K562 (cell line): ENCODE measurements at regions not wholly inside any gene's neighbourhood (a gene's known extent, or its start where the extent isn't known, plus 50 kb on each side); places are given as distances from the start of the nearest gene placed in this dataset.

Experiments used
- ATAC-seq: fragments of 200-7000 bp; cut with Tn5 transposase; 3 replicates; pipeline ENCODE4 v1.9.1; 2020; ENCODE audit warnings: moderate library complexity
- BruUV-seq: library from RNA; stranded (reverse); fragments of 400-500 nt; replicated peaks from 2 replicates; lab custom pipeline; 2021; lab: Mats Ljungman, UMichigan
- CTCF ChIA-PET: fragments of 300-600 bp; formaldehyde crosslinking; extraction: SDS; loops from one replicate; lab custom pipeline; 2021; ENCODE audit warnings: low intra/inter-chr PET ratio; lab: Yijun Ruan, JAX
- POLR2A ChIA-PET: fragments of 300-600, 350-650 bp; sonication (Branson Sonifier 250); formaldehyde crosslinking; extraction: SDS; loops from one replicate; lab custom pipeline; 2021; ENCODE audit warnings: antibody characterized with exemption, inconsistent platforms; lab: Yijun Ruan, JAX
- DNase-seq, 4 experiments: peaks; one replicate each; pipeline versions ENCODE4 v3.0.0 to v3.0.0-alpha.2; 2011 to 2018; ENCODE audit warnings: low spot score in 3 of 4, mixed read lengths in 3 of 4; ENCODE audit errors: extremely low read depth in 1 of 4
- FAIRE-seq: peaks from 2 replicates; lab custom pipeline; 2011; peaks lifted over from hg19 to GRCh38; lab: Jason Lieb, UNC
- H2AFZ ChIP-seq: 2 replicates; pipeline ENCODE4 v1.6.0; 2011; ENCODE audit warnings: low read depth, low read length, control low read depth, inconsistent platforms
- H3K27ac ChIP-seq: fragments of 200-600 bp; 3 replicates; pipeline ENCODE4 v1.8.0; 2011; ENCODE audit warnings: low read depth, mild to moderate bottlenecking, control low read depth, inconsistent platforms, low read length, moderate library complexity, mixed read lengths; ENCODE audit errors: extremely low read depth
- H3K27me3 ChIP-seq, 2 experiments: fragments of 300-600 bp in 1 of 2; 2 replicates in 1 of 2; 3 replicates in 1 of 2; pipeline versions ENCODE4 v1.6.0 to v1.8.0; 2011; ENCODE audit warnings: inconsistent platforms in 2 of 2, low read length in 2 of 2, mild to moderate bottlenecking in 1 of 2, mixed read lengths in 1 of 2, moderate library complexity in 1 of 2; ENCODE audit not compliant: control insufficient read depth in 2 of 2, insufficient read depth in 2 of 2
- H3K36me3 ChIP-seq: fragments of 300-600 bp; 3 replicates; pipeline ENCODE4 v1.8.0; 2011; ENCODE audit warnings: mild to moderate bottlenecking, low read length, inconsistent platforms; ENCODE audit not compliant: control insufficient read depth, insufficient read depth
- H3K4me1 ChIP-seq, 2 experiments: fragments of 200-600 bp in 1 of 2; replicated peaks in 1 of 2; 2 replicates in 1 of 2; 3 replicates in 1 of 2; pipeline versions ENCODE4 v1.5.1 to v1.8.0; 2011; ENCODE audit warnings: inconsistent platforms in 2 of 2, low read length in 2 of 2, mild to moderate bottlenecking in 1 of 2, mixed read lengths in 1 of 2, moderate library complexity in 1 of 2; ENCODE audit not compliant: control insufficient read depth in 2 of 2, insufficient read depth in 2 of 2
- H3K4me2 ChIP-seq: 2 replicates; pipeline ENCODE4 v1.6.1; 2011; ENCODE audit warnings: low read length, control low read depth, inconsistent platforms, mixed read lengths; ENCODE audit not compliant: insufficient read depth
- H3K4me3 ChIP-seq: fragments of 200-600 bp; sonication (generic), shearing (Covaris generic); 2 replicates; pipeline ENCODE4 v1.5.1; 2016; ENCODE audit warnings: control low read depth, inconsistent platforms
- H3K79me2 ChIP-seq: fragments of 200-600 bp; 3 replicates; pipeline ENCODE4 v1.8.0; 2011; ENCODE audit warnings: low read length, inconsistent platforms; ENCODE audit not compliant: control insufficient read depth, insufficient read depth
- H3K9ac ChIP-seq, 2 experiments: 2 replicates each; pipeline versions ENCODE4 v1.6.0 to v1.6.1; 2011; ENCODE audit warnings: low read depth in 2 of 2, low read length in 2 of 2, control low read depth in 1 of 2, inconsistent platforms in 1 of 2, mild to moderate bottlenecking in 1 of 2, mixed read lengths in 1 of 2; ENCODE audit not compliant: insufficient read depth in 1 of 2
- H3K9me1 ChIP-seq: one replicate; pipeline ENCODE4 v1.6.0; 2011; ENCODE audit warnings: inconsistent platforms, mild to moderate bottlenecking, low read length, moderate library complexity; ENCODE audit not compliant: control insufficient read depth, insufficient read depth
- H3K9me3 ChIP-seq: replicated peaks from 2 replicates; pipeline ENCODE4 v1.5.1; 2011; ENCODE audit warnings: low read depth, low read length, inconsistent platforms; ENCODE audit not compliant: control insufficient read depth, insufficient read depth
- H4K20me1 ChIP-seq: replicated peaks from 2 replicates; pipeline ENCODE4 v1.6.1; 2011; ENCODE audit warnings: low read length, inconsistent platforms, mixed read lengths; ENCODE audit not compliant: control insufficient read depth, insufficient read depth
- GTF2E2 ChIP-seq: fragments of 200-800 bp; sonication (Bioruptor generic); IDR thresholded peaks from 2 replicates; pipeline ENCODE4 v1.6.1; 2016; ENCODE audit warnings: missing genetic modification characterization, missing compliant biosample characterization
- HMBOX1 ChIP-seq: sonication (generic); IDR thresholded peaks from 2 replicates; pipeline ENCODE4 v1.6.1; 2016
- LARP7 ChIP-seq: fragments of 450-650 bp; IDR thresholded peaks from 2 replicates; pipeline ENCODE4 v1.6.1; 2016
- LEF1 ChIP-seq: fragments of 450-650 bp; IDR thresholded peaks from 2 replicates; pipeline ENCODE4 v1.6.1; 2016; ENCODE audit warnings: mild to moderate bottlenecking
- MYC ChIP-seq, 2 experiments: fragments of 250-450 bp in 1 of 2; sonication (Bioruptor Pico) in 1 of 2; IDR thresholded peaks; 2 replicates each; pipeline versions ENCODE4 v1.5.1 to v1.6.1; 2012 to 2021; ENCODE audit warnings: low read depth in 2 of 2, borderline replicate concordance in 1 of 2, improper control_type of control experiment in 1 of 2, low read length in 1 of 2, mild to moderate bottlenecking in 1 of 2, moderate library complexity in 1 of 2
- SNRNP70 ChIP-seq: fragments of 200-400 bp; formaldehyde crosslinking; optimal IDR thresholded peaks from 2 replicates; pipeline ENCODE3; 2017; ENCODE audit warnings: low read depth, low read length
- TRIM25 ChIP-seq: fragments of 450-650 bp; IDR thresholded peaks from 2 replicates; pipeline ENCODE4 v1.7.0; 2016; ENCODE audit warnings: borderline replicate concordance
- XRCC5 ChIP-seq: fragments of 200-400 bp; formaldehyde crosslinking; IDR thresholded peaks from 2 replicates; pipeline ENCODE4 v1.6.1; 2017; ENCODE audit warnings: low read depth, mild to moderate bottlenecking, low read length
- ZHX1 ChIP-seq: fragments of 150-350 bp; conservative IDR thresholded peaks from 2 replicates; pipeline ENCODE4 v1.6.1; 2014; ENCODE audit warnings: low read length
- WGBS: fragments of 100-300 bp; shearing (Covaris generic); methylation state at CpG from one replicate; pipeline ENCODE4 v1.1.6; 2016; ENCODE audit warnings: low coverage, mixed read lengths; ENCODE audit not compliant: insufficient coverage; ENCODE audit errors: missing lambda C conversion rate; 5-methylcytosine and 5-hydroxymethylcytosine counted together
- in situ Hi-C: fragments of 300-500 bp; cut with MboI; formaldehyde crosslinking; loops from 4 replicates; pipeline ENCODE4 v1.15.0; 2018; ENCODE audit warnings: inconsistent platforms, mixed read lengths
- intact Hi-C: fragments of 100-400 bp; cut with micrococcal nuclease; formaldehyde crosslinking; loops from 2 replicates; pipeline ENCODE4 v1.14.2; 2022
- TF ChIP-seq, protein P1 (sequence below): fragments of 200-800 bp; sonication (Bioruptor generic); IDR thresholded peaks from 2 replicates; pipeline ENCODE4 v1.6.1; 2017; ENCODE audit warnings: missing genetic modification characterization, missing compliant biosample characterization

DNA sequence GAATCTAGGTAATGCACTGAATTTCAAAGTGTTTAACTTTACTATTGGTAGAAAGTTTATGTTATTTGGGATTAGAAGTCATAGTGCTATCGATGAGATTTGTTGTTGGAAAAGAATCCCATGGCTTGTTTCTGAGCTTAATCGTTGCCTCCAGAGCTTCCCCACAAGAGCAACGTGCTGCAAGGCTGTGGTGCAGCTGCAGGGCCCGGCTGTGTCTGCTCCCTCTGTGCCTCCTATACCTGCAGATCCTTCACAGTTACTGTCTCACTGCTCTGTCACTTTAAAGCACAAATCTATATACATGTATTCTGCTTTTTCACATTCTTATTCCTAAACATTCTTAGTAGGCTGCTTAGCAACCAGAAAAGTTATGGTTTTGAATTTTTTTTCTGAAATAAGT lies 826.6 kb upstream of the COBL start:
- Histone ChIP-seq H3K9me1 (no peaks in the 10 kb centered on the region), H3K36me3 (no peaks in the 10 kb centered on the region), H2AFZ (no peak overlapping the region), H3K4me1 (no peaks in the 10 kb centered on the region), H3K27me3 (no peaks in the 10 kb centered on the region), H3K4me2 (no peak overlapping the region), H3K79me2 (no peaks in the 10 kb centered on the region), H4K20me1 (no peaks in the 10 kb centered on the region), H3K9me3 (no peaks in the 10 kb centered on the region), H3K9ac (no peak overlapping the region), H3K4me3 (no peak overlapping the region), H3K27ac (no peak overlapping the region)
- BruUV-seq, result no TSS peak
- WGBS, result 0% methylated on average over 4 of the region's 4 CpGs
- intact Hi-C loops (no loop called here), in situ Hi-C loops (no loop called here)
- TF ChIP-seq SNRNP70 (no peak), LEF1 (no peak), GTF2E2 (no peak), XRCC5 (no peak)
- DNase-seq, result no peak
- ChIA-PET POLR2A (no interaction called here), CTCF (no interaction called here)
- no peak for FAIRE-seq
- no peak for ATAC-seq

- FAIRE-seq (no peak), ATAC-seq (no peak), DNase-seq (no peak)
- Histone ChIP-seq H3K9me1 (no peaks in the 10 kb centered on the region), H3K4me1 (no peaks in the 10 kb centered on the region), H3K27me3 (no peaks in the 10 kb centered on the region), H3K4me3 (no peak overlapping the region), H3K9ac (no peak overlapping the region), H3K79me2 (no peaks in the 10 kb centered on the region), H3K4me2 (no peak overlapping the region), H3K9me3 (no peaks in the 10 kb centered on the region), H3K36me3 (no peaks in the 10 kb centered on the region), H3K27ac (no peak overlapping the region), H4K20me1 (no peaks in the 10 kb centered on the region), H2AFZ (no peak overlapping the region)
- ChIA-PET CTCF (no interaction called here), POLR2A (interaction anchor here (0.6 kb wide), 1 partner anchor 131 kb away, joined by 3 read pairs; no protein-coding TSS in a partner anchor)
- 0% methylated on average over 4 of the region's 4 CpGs for WGBS
- intact Hi-C loops, result no loop called here
- in situ Hi-C loops, result no loop called here
- no TSS peak for BruUV-seq
- TF ChIP-seq LARP7 (no peak), TRIM25 (no peak), MYC (IDR thresholded peaks at IDR 0.05; ENCODE audit: low read depth, low read length) (no peak), MYC (CRISPR knock-in tag; IDR thresholded peaks at IDR 0.05; ENCODE audit: borderline replicate concordance, low read depth) (no peak), HMBOX1 (no peak), ZHX1 (no peak)
- TF ChIP-seq, protein P1, sequence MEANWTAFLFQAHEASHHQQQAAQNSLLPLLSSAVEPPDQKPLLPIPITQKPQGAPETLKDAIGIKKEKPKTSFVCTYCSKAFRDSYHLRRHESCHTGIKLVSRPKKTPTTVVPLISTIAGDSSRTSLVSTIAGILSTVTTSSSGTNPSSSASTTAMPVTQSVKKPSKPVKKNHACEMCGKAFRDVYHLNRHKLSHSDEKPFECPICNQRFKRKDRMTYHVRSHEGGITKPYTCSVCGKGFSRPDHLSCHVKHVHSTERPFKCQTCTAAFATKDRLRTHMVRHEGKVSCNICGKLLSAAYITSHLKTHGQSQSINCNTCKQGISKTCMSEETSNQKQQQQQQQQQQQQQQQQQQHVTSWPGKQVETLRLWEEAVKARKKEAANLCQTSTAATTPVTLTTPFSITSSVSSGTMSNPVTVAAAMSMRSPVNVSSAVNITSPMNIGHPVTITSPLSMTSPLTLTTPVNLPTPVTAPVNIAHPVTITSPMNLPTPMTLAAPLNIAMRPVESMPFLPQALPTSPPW (CRISPR knock-in tag), result no peak
Observed at GRCh38 chr7:52140851-52141250, 824.2 kb upstream of the COBL start.
